HG03060 (cell line): ENCODE measurements at regions not wholly inside any gene's neighbourhood (a gene's known extent, or its start where the extent isn't known, plus 50 kb on each side); places are given as distances from the start of the nearest gene placed in this dataset.

Experiments
- ATAC-seq: cut with Tn5 transposase; IDR thresholded peaks from one replicate; pipeline ENCODE4 v1.9.1; 2021; ENCODE audit warnings: low read depth, moderate number of reproducible peaks; ENCODE audit not compliant: unreplicated experiment

DNA sequence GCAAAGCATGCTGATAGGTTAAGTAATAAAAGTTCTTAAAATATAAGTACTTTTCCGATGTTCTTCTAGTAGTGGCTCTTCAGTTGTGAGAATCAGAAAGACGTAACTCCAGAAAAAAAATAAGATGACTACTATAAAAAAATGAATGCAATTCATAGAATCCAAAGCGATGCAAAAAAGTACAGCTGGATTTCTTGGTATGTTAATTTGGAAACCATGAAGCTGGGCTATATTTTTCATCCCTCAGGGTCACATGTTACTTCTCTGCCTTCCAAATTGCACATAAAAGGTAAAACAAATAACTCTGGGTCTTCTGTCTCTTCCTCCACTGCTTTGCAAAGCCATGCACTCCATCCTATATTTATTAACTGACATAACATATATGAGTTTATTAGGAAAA is 843.9 kb upstream of the DPPA4 start:
- no peak for ATAC-seq

- ATAC-seq = no peak
Observed at GRCh38 chr3:110184536-110184935, 847.2 kb upstream of the DPPA4 start.

DNA sequence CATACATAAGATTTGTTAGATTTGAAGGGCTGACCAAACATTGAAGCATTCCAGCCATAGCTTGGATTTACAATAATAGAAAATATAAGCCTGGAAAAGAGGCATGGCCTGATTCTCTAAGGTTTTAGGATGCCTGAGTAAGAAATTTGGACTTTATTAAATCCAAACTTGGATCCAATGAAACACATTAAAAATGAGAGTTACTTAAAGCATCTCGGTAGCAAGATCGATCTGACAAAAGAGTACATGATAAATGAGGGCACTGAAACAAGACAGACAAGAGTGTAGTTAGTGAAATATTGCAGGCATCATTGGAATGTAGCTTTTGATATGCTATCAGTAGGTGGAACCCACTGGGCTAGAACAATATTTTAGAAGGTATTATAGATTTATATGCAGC is 855.7 kb upstream of the DPPA4 start:
- ATAC-seq = no peak

DNA sequence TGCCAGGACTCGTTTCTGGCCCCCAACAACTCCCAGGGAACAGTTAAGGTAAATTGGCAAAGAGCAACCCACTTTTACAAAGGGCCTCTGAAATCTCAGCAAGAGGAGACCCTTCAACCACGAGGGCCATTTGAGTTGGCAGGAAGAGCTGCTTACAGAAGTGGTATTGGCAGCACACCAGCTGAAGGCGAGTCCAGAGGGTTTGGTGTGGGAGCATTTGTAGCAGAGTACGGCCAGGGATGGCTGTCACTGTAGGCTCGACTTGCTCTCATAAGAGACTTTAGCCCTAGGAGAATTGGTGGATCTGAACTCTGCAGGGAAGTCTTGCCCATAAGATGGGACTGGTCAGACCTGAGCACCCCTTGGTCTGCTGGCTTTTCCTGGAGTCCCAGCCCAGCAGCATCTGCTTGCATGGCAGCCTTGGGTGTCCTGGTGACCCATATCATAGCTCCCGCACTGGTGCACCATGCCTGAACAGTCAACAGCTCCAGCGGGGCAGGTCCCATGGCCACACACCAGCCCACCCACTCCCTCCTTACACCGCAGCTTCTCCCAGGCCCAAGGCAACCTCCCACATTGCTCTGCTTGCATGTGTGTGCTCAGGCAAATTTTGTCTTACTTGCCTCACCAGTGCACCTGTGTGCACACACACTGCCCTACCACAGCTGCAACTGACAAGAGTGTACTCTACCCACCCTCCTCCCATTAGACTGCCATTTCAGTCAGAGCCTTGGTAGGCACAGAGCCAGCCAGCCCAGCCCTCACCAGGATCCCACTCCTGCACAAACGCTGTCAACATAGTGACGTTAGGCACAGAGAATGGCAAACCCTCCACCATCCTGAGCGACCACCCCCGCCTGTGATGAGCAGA is 861.6 kb upstream of the DPPA4 start:
- ATAC-seq = no peak

DNA sequence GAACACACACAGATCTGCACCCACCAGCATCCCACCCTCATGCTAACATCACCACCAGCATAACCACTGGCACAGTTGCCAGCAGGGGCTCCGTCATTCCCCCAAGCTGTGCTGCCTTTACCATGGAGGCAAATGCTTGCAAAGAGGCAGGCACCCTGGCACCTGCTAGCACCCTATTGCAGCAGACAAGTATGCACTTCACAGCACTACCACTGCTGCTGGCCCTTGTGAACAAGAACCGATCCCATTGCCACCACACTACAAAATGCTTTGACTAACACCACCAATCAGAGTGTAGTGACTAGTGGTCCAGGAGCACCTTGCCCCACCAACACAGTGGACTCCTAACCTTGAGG is 862.2 kb upstream of the DPPA4 start:
- no peak for ATAC-seq

GRCh38 chr3:110210086-110210660 is 861.4 kb upstream of the NECTIN3 start:
- ATAC-seq = no peak

- no peak for ATAC-seq
Observed at GRCh38 chr3:110226645-110227044, 845.0 kb upstream of the NECTIN3 start.

GRCh38 chr3:110227991-110228390 is 843.6 kb upstream of the NECTIN3 start:
- no peak for ATAC-seq

DNA sequence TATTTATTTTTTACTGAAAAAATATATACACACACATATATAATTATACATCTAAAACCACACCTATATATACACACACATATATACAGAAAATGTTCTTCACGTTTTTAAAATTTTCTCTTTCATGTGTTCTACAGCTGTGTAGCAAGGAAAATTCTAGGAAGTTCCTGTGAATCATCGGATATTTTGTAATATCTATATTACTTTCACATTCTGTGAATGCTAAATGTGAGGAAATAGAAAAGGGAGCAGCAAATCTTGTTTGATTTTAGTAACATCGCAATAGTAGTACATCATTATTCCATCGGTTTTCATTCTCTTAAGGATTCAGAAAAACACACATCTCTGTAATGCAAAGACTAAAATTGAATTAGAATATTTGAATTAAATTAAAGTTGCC is 836.8 kb upstream of the NECTIN3 start:
- no peak for ATAC-seq

GRCh38 chr3:110236976-110237610 is 834.5 kb upstream of the NECTIN3 start:
- ATAC-seq = no peak

- ATAC-seq = no peak
Observed at GRCh38 chr3:110243081-110243480, 828.5 kb upstream of the NECTIN3 start.

- no peak for ATAC-seq
Observed at GRCh38 chr3:110246796-110247376, 824.7 kb upstream of the NECTIN3 start.

GRCh38 chr3:110248666-110249065 is 823.0 kb upstream of the NECTIN3 start:
- ATAC-seq = no peak

GRCh38 chr3:110253794-110254193 is 817.8 kb upstream of the NECTIN3 start:
- ATAC-seq = no peak

- no peak for ATAC-seq
Observed at GRCh38 chr3:110254591-110254990, 817.0 kb upstream of the NECTIN3 start.

- no peak for ATAC-seq
Observed at GRCh38 chr3:110261141-110261540, 810.5 kb upstream of the NECTIN3 start.

DNA sequence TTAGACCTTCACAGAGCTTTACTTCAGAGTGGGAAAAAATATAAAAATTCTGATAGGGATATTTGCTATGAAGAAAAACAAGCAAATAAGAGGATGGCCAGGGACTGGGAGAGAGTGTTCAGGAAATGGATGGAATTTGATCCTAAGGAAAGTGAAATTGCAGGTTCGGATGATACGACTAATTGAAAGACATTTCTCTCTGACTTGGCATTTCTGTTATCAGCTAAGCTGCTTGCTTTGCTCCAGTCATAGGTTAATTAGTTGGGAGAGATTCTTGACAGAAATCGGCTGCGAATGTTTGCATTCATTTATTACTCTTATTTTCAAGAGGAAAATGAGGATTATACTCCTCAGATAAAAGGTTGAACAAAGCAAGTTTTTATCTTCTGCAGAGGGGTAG is 808.7 kb upstream of the NECTIN3 start:
- no peak for ATAC-seq

- ATAC-seq = no peak
Observed at GRCh38 chr3:110265302-110265701, 806.3 kb upstream of the NECTIN3 start.

- no peak for ATAC-seq
Observed at GRCh38 chr3:110267304-110267845, 804.2 kb upstream of the NECTIN3 start.

GRCh38 chr3:110272525-110272924 is 799.1 kb upstream of the NECTIN3 start:
- ATAC-seq = no peak

DNA sequence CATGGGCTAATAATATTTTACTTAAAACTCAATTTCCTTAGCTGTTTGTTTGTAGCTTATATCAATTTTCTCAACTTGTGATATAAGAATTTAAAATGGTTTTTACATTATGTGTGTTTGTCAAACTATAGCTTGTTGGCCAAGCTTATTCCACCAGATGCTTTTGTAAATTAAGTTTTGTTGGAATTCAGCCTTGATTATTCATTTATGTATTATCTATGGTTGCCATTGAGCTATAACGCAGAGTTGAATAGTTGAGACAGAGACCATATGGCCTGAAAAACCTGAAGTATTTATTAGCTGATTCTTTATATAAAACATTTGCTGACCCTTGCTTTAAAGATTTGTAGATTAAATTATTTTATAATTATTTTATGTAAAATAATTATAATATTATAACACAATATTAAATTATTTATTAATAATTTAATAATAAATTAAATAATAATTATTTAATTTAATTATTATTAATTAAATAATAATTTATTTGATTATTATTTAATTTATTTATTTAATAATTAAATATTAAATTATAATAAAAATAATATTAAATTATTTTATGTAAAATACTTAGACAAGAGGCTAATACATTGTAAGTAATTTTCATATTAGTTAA is 779.6 kb upstream of the NECTIN3 start:
- no peak for ATAC-seq
